Small intestine (tissue), 7 donors: ENCODE measurements at regions not wholly inside any gene's neighbourhood (a gene's known extent, or its start where the extent isn't known, plus 50 kb on each side); places are given as distances from the start of the nearest gene placed in this dataset.
"Not testable (repeated sequence)": the region's sequence is repeated elsewhere in the genome, so short reads cannot be mapped to it uniquely, and the experiment has no call there.

Experiments used
- DNase-seq, 2 donors: peaks; one replicate each; pipeline versions ENCODE4 v3.0.0 to v3.0.0-alpha.2; 2013
- FAIRE-seq: peaks from 2 replicates; lab custom pipeline; 2012; peaks lifted over from hg19 to GRCh38; lab: Jason Lieb, UNC
- H3K27ac ChIP-seq, 3 donors: one replicate each; pipeline ENCODE4 v1.5.1; 2013; ENCODE audit warnings: low read length in 2 of 3, mild to moderate bottlenecking in 2 of 3, control low read depth in 1 of 3, inconsistent platforms in 1 of 3, low read depth in 1 of 3, moderate library complexity in 1 of 3
- H3K27me3 ChIP-seq, 3 donors: one replicate each; pipeline ENCODE4 v1.6.1; 2013; ENCODE audit warnings: low read length in 3 of 3, inconsistent platforms in 1 of 3; ENCODE audit not compliant: control insufficient read depth in 3 of 3, insufficient read depth in 3 of 3
- H3K36me3 ChIP-seq, 3 donors: one replicate each; pipeline ENCODE4 v1.6.1; 2013; ENCODE audit warnings: low read length in 3 of 3, inconsistent platforms in 1 of 3, low read depth in 1 of 3, mild to moderate bottlenecking in 1 of 3, moderate library complexity in 1 of 3; ENCODE audit not compliant: control insufficient read depth in 3 of 3, insufficient read depth in 2 of 3
- H3K4me1 ChIP-seq, 3 donors: one replicate each; pipeline ENCODE4 v1.6.1; 2013; ENCODE audit warnings: low read length in 2 of 3, inconsistent platforms in 1 of 3, low read depth in 1 of 3, mild to moderate bottlenecking in 1 of 3, moderate library complexity in 1 of 3; ENCODE audit not compliant: control insufficient read depth in 3 of 3, insufficient read depth in 2 of 3
- H3K4me3 ChIP-seq, 3 donors: one replicate each; pipeline ENCODE4 v1.5.1; 2013; ENCODE audit warnings: low read length in 3 of 3, control low read depth in 1 of 3, inconsistent platforms in 1 of 3, low read depth in 1 of 3, mild to moderate bottlenecking in 1 of 3, moderate library complexity in 1 of 3
- H3K9me3 ChIP-seq, 2 donors: one replicate each; pipeline ENCODE4 v1.6.1; 2013; ENCODE audit warnings: low read depth in 1 of 2, low read length in 1 of 2; ENCODE audit not compliant: control insufficient read depth in 2 of 2, insufficient read depth in 1 of 2
- WGBS, 3 donors: extraction: QIAGEN DNeasy Blood & Tissue Kit; methylation state at CpG; one replicate each; pipeline ENCODE4 v1.1.7; 2013; 5-methylcytosine and 5-hydroxymethylcytosine counted together
- donor health status: healthy with polysubstance abuse.
- donor health status: control.
- donor health status: control.
- donor health status: Bipolar disorder and iron deficiency.
- donor health status: healthy.

- WGBS, 3 donors, result 49 to 60% (median 58%) methylated on average over 7 of the region's 7 CpGs
- no peak overlapping the region for H3K27ac ChIP-seq
- H3K27me3 ChIP-seq, result no peaks in the 10 kb centered on the region
- peaks cover 0 to 3% of the 10 kb centered on the region in 2 donors for H3K9me3 ChIP-seq
- H3K36me3 ChIP-seq, result no peaks in the 10 kb centered on the region
- DNase-seq (no peak), FAIRE-seq (no peak)
- no peak overlapping the region for H3K4me3 ChIP-seq
- no peaks in the 10 kb centered on the region for H3K4me1 ChIP-seq
These were observed 146.3 kb downstream of the DMAC1 start for GRCh38 chr9:7653262-7653661.

- no peaks in the 10 kb centered on the region for H3K27me3 ChIP-seq
- DNase-seq (no peak), FAIRE-seq (no peak)
- H3K36me3 ChIP-seq, result no peaks in the 10 kb centered on the region
- no peak overlapping the region for H3K27ac ChIP-seq
- H3K9me3 ChIP-seq, result no peaks in the 10 kb centered on the region
- no peak overlapping the region for H3K4me3 ChIP-seq
- no peaks in the 10 kb centered on the region for H3K4me1 ChIP-seq
These were observed 159.3 kb downstream of the DMAC1 start for GRCh38 chr9:7640231-7640630.

GRCh38 chr9:7639471-7639870 lies 160.1 kb downstream of the DMAC1 start:
- 41 to 60% (median 50%) methylated on average over 1 of the region's 1 CpG for WGBS, 3 donors
- H3K4me1 ChIP-seq, result no peaks in the 10 kb centered on the region
- no peak for FAIRE-seq

GRCh38 chr9:7636838-7637467 lies 162.6 kb downstream of the DMAC1 start:
- DNase-seq (no peak), FAIRE-seq (no peak)
- H3K27ac ChIP-seq, result no peak overlapping the region
- H3K4me3 ChIP-seq, result no peak overlapping the region
- no peaks in the 10 kb centered on the region for H3K4me1 ChIP-seq
- 64 to 74% (median 68%) methylated on average over 3 of the region's 3 CpGs for WGBS, 3 donors
- H3K36me3 ChIP-seq, result no peaks in the 10 kb centered on the region
- H3K27me3 ChIP-seq, result no peaks in the 10 kb centered on the region
- H3K9me3 ChIP-seq, result no peaks in the 10 kb centered on the region

More at GRCh38 chr9:7639471-7639870, 160.1 kb downstream of the DMAC1 start:
- no peak overlapping the region for H3K27ac ChIP-seq
- no peaks in the 10 kb centered on the region for H3K27me3 ChIP-seq
- no peaks in the 10 kb centered on the region for H3K36me3 ChIP-seq
- H3K9me3 ChIP-seq, result no peaks in the 10 kb centered on the region
- no peak overlapping the region for H3K4me3 ChIP-seq
- DNase-seq, result no peak

- H3K9me3 ChIP-seq, result no peaks in the 10 kb centered on the region
- no peaks in the 10 kb centered on the region for H3K27me3 ChIP-seq
- 50 to 65% (median 54%) methylated on average over 2 of the region's 2 CpGs for WGBS, 3 donors
- DNase-seq (no peak), FAIRE-seq (no peak)
- no peak overlapping the region for H3K27ac ChIP-seq
- H3K4me3 ChIP-seq, result no peak overlapping the region
- H3K36me3 ChIP-seq, result no peaks in the 10 kb centered on the region
- H3K4me1 ChIP-seq, result no peaks in the 10 kb centered on the region
These were observed 163.3 kb downstream of the DMAC1 start for GRCh38 chr9:7636309-7636708.

- H3K27ac ChIP-seq, FAIRE-seq: not testable (repeated sequence)
- 32 to 33% (median 32%) methylated on average over 7 of the region's 7 CpGs for WGBS, 3 donors
These were observed 173.0 kb downstream of the DMAC1 start for GRCh38 chr9:7626571-7627029.

GRCh38 chr9:7622481-7622880 lies 177.1 kb downstream of the DMAC1 start:
- H3K4me3 ChIP-seq, result no peak overlapping the region
- H3K36me3 ChIP-seq, result no peaks in the 10 kb centered on the region
- no peaks in the 10 kb centered on the region for H3K27me3 ChIP-seq
- no peaks in the 10 kb centered on the region for H3K4me1 ChIP-seq
- H3K27ac ChIP-seq, result no peak overlapping the region
- DNase-seq, result no peak
- peaks cover 0 to 2% of the 10 kb centered on the region in 2 donors for H3K9me3 ChIP-seq
- FAIRE-seq, result no peak
- 39 to 75% (median 65%) methylated on average over 2 of the region's 2 CpGs for WGBS, 3 donors

More at GRCh38 chr9:7626571-7627029, 173.0 kb downstream of the DMAC1 start:
- not testable (repeated sequence) for H3K4me1 ChIP-seq, DNase-seq, H3K9me3 ChIP-seq, H3K27me3 ChIP-seq, H3K4me3 ChIP-seq, H3K36me3 ChIP-seq

- FAIRE-seq, result no peak
- H3K36me3 ChIP-seq, result no peaks in the 10 kb centered on the region
- no peaks in the 10 kb centered on the region for H3K4me1 ChIP-seq
- 89 to 90% (median 89%) methylated on average over 1 of the region's 1 CpG for WGBS, 3 donors
- H3K9me3 ChIP-seq, result no peaks in the 10 kb centered on the region
- H3K4me3 ChIP-seq, result no peak overlapping the region
- H3K27me3 ChIP-seq, result no peaks in the 10 kb centered on the region
- no peak for DNase-seq
- H3K27ac ChIP-seq, result no peak overlapping the region
These were observed 184.2 kb downstream of the DMAC1 start for GRCh38 chr9:7615344-7615743.

GRCh38 chr9:7613931-7614330 lies 185.6 kb downstream of the DMAC1 start:
- no peak for FAIRE-seq
- WGBS, 3 donors, result 60 to 79% (median 66%) methylated on average over 5 of the region's 5 CpGs

More at GRCh38 chr9:7613931-7614330, 185.6 kb downstream of the DMAC1 start:
- H3K9me3 ChIP-seq, result no peaks in the 10 kb centered on the region
- H3K4me1 ChIP-seq, result no peaks in the 10 kb centered on the region
- H3K27ac ChIP-seq, result no peak overlapping the region
- H3K36me3 ChIP-seq, result no peaks in the 10 kb centered on the region
- H3K27me3 ChIP-seq, result no peaks in the 10 kb centered on the region
- DNase-seq, result no peak
- no peak overlapping the region for H3K4me3 ChIP-seq
